ENCODE measurements at regions not wholly inside any gene's neighbourhood (a gene's known extent, or its start where the extent isn't known, plus 50 kb on each side); places are given as distances from the start of the nearest gene placed in this dataset.

GRCh38 chr1:220421508-220421907 is 106.4 kb upstream of the MARK1 start:
- FAIRE-seq (no peak), ATAC-seq (no peak), DNase-seq (ENCODE audit: low read depth, low spot score) (no peak)
- POLR2A ChIA-PET, result no interaction called here
- Histone ChIP-seq H3K79me2 (ENCODE audit: control insufficient read depth, insufficient read depth, low read length) (no peaks in the 10 kb centered on the region), H3K27me3 (replicated peaks in 1 of 2; ENCODE audit: control insufficient read depth in 2 of 2, insufficient read depth in 2 of 2, low read length in 1 of 2) (no peaks in the 10 kb centered on the region), H4K20me1 (ENCODE audit: control insufficient read depth, insufficient read depth) (no peaks in the 10 kb centered on the region), H3K9ac (ENCODE audit: control insufficient read depth, insufficient read depth, low read length) (no peak overlapping the region), H3K27ac (ENCODE audit: control insufficient read depth, insufficient read depth) (no peak overlapping the region), H2AFZ (ENCODE audit: control insufficient read depth, low read depth, low read length) (no peak overlapping the region), H3K9me3 (replicated peaks; ENCODE audit: control insufficient read depth, insufficient read depth, low read length) (no peaks in the 10 kb centered on the region), H3K4me3 (no peak overlapping the region), H3K4me2 (ENCODE audit: control insufficient read depth, insufficient read depth) (no peak overlapping the region), H3K36me3 (ENCODE audit: control insufficient read depth in 2 of 2, insufficient read depth in 2 of 2, low read length in 1 of 2) (no peaks in the 10 kb centered on the region), H3K4me1 (ENCODE audit: control insufficient read depth, insufficient read depth, low read length) (no peaks in the 10 kb centered on the region)
- in situ Hi-C loops (cut with MboI), result no loop called here
- RAD21 ChIA-PET (ENCODE audit: unreplicated experiment), result no interaction called here
- WGBS (ENCODE audit: insufficient coverage, insufficient replicate concordance, low lambda C conversion rate, missing lambda C conversion rate), result 44% methylated on average over 2 of the region's 2 CpGs
- BruUV-seq (replicated peaks), result no TSS peak
- CTCF ChIA-PET, result interaction anchor here (0.6 kb wide), 1 partner anchor 46 kb away, joined by 3 read pairs; no protein-coding TSS in a partner anchor
- intact Hi-C loops (cut with micrococcal nuclease; ENCODE audit: unreplicated experiment), result loop anchor here (10.0 kb wide), 1 partner anchor 207 kb away; no protein-coding TSS in a partner anchor
- SMC1A ChIA-PET (ENCODE audit: uncharacterized antibody, unreplicated experiment), result no interaction called here
- TF ChIP-seq JUNB (IDR thresholded peaks at IDR 0.05) (no peak), SIN3A (IDR thresholded peaks at IDR 0.05; ENCODE audit: low read depth, low read length) (no peak), SUPT20H (IDR thresholded peaks at IDR 0.05; ENCODE audit: borderline replicate concordance, control insufficient read depth, low read depth, low read length) (no peak), E2F8 (IDR thresholded peaks at IDR 0.05; ENCODE audit: low read depth, partially characterized antibody) (no peak), MYB (IDR thresholded peaks at IDR 0.05; ENCODE audit: borderline replicate concordance, low read depth, low read length) (no peak), NBN (IDR thresholded peaks at IDR 0.05) (no peak), TAF1 (IDR thresholded peaks at IDR 0.05; ENCODE audit: borderline replicate concordance, low read depth, low read length) (no peak), NKRF (conservative IDR thresholded peaks at IDR 0.05) (no peak), MYC (IDR thresholded peaks at IDR 0.05; ENCODE audit: insufficient read depth, insufficient read length, insufficient replicate concordance, low read length, severe bottlenecking) (no peak), ZNF24 (IDR thresholded peaks at IDR 0.05) (no peak), ZSCAN29 (IDR thresholded peaks at IDR 0.05) (no peak), TCF3 (IDR thresholded peaks at IDR 0.05; ENCODE audit: borderline replicate concordance, insufficient read depth, low read depth, low read length) (no peak), ZBTB4 (CRISPR knock-in tag; IDR thresholded peaks at IDR 0.05) (no peak)
- TF ChIP-seq, protein P1, sequence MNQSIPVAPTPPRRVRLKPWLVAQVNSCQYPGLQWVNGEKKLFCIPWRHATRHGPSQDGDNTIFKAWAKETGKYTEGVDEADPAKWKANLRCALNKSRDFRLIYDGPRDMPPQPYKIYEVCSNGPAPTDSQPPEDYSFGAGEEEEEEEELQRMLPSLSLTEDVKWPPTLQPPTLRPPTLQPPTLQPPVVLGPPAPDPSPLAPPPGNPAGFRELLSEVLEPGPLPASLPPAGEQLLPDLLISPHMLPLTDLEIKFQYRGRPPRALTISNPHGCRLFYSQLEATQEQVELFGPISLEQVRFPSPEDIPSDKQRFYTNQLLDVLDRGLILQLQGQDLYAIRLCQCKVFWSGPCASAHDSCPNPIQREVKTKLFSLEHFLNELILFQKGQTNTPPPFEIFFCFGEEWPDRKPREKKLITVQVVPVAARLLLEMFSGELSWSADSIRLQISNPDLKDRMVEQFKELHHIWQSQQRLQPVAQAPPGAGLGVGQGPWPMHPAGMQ (IDR thresholded peaks at IDR 0.05; ENCODE audit: borderline replicate concordance), result no peak
